ENCODE measurements at regions not wholly inside any gene's neighbourhood (a gene's known extent, or its start where the extent isn't known, plus 50 kb on each side); places are given as distances from the start of the nearest gene placed in this dataset.

DNA sequence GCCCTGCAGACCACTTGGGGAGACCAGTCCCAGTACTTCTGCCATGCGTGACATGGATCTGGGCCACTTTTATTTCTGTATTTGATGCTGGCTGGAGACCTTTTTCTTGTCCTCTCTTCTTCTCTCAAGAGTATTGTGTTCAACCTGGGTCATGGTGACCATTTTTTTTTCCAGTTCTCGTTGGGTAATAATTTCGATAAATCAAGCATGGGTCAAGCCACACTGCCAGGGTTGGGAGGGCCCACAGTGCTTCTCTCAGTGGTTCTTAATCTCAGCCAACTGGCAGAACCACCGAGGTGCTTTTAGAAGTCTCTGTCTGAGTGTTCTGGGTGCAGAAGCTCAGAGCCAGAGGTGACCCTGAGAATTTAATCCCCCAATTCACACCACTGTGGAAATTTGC is 269.9 kb downstream of the SEC23IP start:
- no peaks in the 10 kb centered on the region for H3K4me1 ChIP-seq (ENCODE audit: insufficient read depth, low read length, poor library complexity, severe bottlenecking)
- DNase-seq (ENCODE audit: low spot score): no peak
- H3K9me3 ChIP-seq (ENCODE audit: low read depth, low read length, poor library complexity, severe bottlenecking): no peaks in the 10 kb centered on the region
- ChIA-PET POLR2A (ENCODE audit: low non-redundant PET) (interaction anchor here (0.5 kb wide), 1 partner anchor 615 kb away, joined by 7 read pairs; no protein-coding TSS in a partner anchor), CTCF (no interaction called here)
- H3K4me3 ChIP-seq (ENCODE audit: low read depth, low read length, poor library complexity, severe bottlenecking): no peak overlapping the region
- H3K36me3 ChIP-seq (ENCODE audit: insufficient read depth, low read length, poor library complexity, severe bottlenecking): no peaks in the 10 kb centered on the region
- H3K27me3 ChIP-seq (replicated peaks; ENCODE audit: insufficient read depth, low read depth, low read length, poor library complexity): peaks cover 43% of the 10 kb centered on the region
- intact Hi-C loops (cut with micrococcal nuclease; ENCODE audit: unreplicated experiment): no loop called here
- BruUV-seq (replicated peaks): no TSS peak
- no peak overlapping the region for H3K27ac ChIP-seq (ENCODE audit: low read depth, low read length, poor library complexity, severe bottlenecking)
- TF ChIP-seq, protein P1, sequence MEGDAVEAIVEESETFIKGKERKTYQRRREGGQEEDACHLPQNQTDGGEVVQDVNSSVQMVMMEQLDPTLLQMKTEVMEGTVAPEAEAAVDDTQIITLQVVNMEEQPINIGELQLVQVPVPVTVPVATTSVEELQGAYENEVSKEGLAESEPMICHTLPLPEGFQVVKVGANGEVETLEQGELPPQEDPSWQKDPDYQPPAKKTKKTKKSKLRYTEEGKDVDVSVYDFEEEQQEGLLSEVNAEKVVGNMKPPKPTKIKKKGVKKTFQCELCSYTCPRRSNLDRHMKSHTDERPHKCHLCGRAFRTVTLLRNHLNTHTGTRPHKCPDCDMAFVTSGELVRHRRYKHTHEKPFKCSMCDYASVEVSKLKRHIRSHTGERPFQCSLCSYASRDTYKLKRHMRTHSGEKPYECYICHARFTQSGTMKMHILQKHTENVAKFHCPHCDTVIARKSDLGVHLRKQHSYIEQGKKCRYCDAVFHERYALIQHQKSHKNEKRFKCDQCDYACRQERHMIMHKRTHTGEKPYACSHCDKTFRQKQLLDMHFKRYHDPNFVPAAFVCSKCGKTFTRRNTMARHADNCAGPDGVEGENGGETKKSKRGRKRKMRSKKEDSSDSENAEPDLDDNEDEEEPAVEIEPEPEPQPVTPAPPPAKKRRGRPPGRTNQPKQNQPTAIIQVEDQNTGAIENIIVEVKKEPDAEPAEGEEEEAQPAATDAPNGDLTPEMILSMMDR (conservative IDR thresholded peaks at IDR 0.05; ENCODE audit: low read depth, low read length): no peak
- TF ChIP-seq EZH2 (IDR thresholded peaks at IDR 0.05; ENCODE audit: borderline replicate concordance, low read depth, low read length, poor library complexity, severe bottlenecking): no peak

DNA sequence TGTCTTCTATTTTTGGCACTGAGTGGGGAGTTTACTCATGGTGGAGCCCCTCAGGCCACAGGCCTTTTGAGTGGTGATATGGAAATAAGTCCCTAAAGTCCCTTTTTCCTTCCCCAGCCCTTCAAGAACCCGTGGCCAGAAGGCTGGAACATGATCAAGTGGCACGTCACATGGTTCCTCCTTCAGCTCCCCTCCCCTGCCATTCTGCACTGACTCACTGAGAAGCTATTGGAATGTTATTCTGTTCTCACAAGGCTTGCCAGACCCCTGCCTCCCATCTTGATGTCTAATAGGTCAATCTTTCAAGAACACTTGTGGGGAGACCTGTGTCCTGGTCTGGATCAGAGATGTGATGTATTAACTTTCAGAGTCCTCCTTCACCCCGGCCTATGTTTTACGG is 279.8 kb downstream of the SEC23IP start:
- ChIA-PET CTCF (no interaction called here), POLR2A (ENCODE audit: low non-redundant PET) (no interaction called here)
- no TSS peak for BruUV-seq (replicated peaks)
- Histone ChIP-seq H3K36me3 (ENCODE audit: insufficient read depth, low read length, poor library complexity, severe bottlenecking) (no peaks in the 10 kb centered on the region), H3K27me3 (replicated peaks; ENCODE audit: insufficient read depth, low read depth, low read length, poor library complexity) (peaks cover 52% of the 10 kb centered on the region), H3K9me3 (ENCODE audit: low read depth, low read length, poor library complexity, severe bottlenecking) (no peaks in the 10 kb centered on the region), H3K27ac (ENCODE audit: low read depth, low read length, poor library complexity, severe bottlenecking) (no peak overlapping the region), H3K4me1 (ENCODE audit: insufficient read depth, low read length, poor library complexity, severe bottlenecking) (no peaks in the 10 kb centered on the region), H3K4me3 (ENCODE audit: low read depth, low read length, poor library complexity, severe bottlenecking) (no peak overlapping the region)
- no peak for TF ChIP-seq EZH2 (IDR thresholded peaks at IDR 0.05; ENCODE audit: borderline replicate concordance, low read depth, low read length, poor library complexity, severe bottlenecking)
- TF ChIP-seq, protein P1 (conservative IDR thresholded peaks at IDR 0.05; ENCODE audit: low read depth, low read length): no peak
- no peak for DNase-seq (ENCODE audit: low spot score)
- intact Hi-C loops (cut with micrococcal nuclease; ENCODE audit: unreplicated experiment): no loop called here

DNA sequence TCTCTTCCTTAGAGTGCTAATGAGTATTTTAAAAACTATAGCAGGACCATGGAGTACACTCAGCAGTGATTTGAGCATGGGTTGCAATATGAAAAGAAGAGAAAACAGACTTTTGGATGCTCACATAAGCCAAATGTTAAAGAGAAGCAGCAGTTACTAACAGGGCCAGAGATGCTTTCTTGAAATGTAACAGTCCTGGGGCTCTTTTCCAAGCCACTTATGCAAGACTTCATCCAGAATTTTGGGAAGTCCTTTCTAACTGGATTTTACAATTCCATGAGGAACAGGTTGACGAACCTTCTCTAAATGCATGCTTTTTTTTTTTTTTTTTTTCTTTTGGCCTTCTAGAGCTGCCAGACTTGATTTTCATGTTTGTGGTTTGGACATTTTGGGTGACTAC is 282.0 kb downstream of the SEC23IP start:
- no peak for DNase-seq (ENCODE audit: low spot score)
- intact Hi-C loops (cut with micrococcal nuclease; ENCODE audit: unreplicated experiment): no loop called here
- Histone ChIP-seq H3K9me3 (ENCODE audit: low read depth, low read length, poor library complexity, severe bottlenecking) (no peaks in the 10 kb centered on the region), H3K4me3 (ENCODE audit: low read depth, low read length, poor library complexity, severe bottlenecking) (no peak overlapping the region), H3K27me3 (replicated peaks; ENCODE audit: insufficient read depth, low read depth, low read length, poor library complexity) (peaks cover 35% of the 10 kb centered on the region), H3K36me3 (ENCODE audit: insufficient read depth, low read length, poor library complexity, severe bottlenecking) (no peaks in the 10 kb centered on the region), H3K4me1 (ENCODE audit: insufficient read depth, low read length, poor library complexity, severe bottlenecking) (no peaks in the 10 kb centered on the region), H3K27ac (ENCODE audit: low read depth, low read length, poor library complexity, severe bottlenecking) (no peak overlapping the region)
- no TSS peak for BruUV-seq (replicated peaks)
- TF ChIP-seq EZH2 (IDR thresholded peaks at IDR 0.05; ENCODE audit: borderline replicate concordance, low read depth, low read length, poor library complexity, severe bottlenecking): no peak
- TF ChIP-seq, protein P1 (conservative IDR thresholded peaks at IDR 0.05; ENCODE audit: low read depth, low read length): no peak
- ChIA-PET POLR2A (ENCODE audit: low non-redundant PET) (interaction anchor here (0.6 kb wide), 1 partner anchor 17 kb away, joined by 11 read pairs; no protein-coding TSS in a partner anchor), CTCF (no interaction called here)
